K562 (cell line): ENCODE measurements at regions not wholly inside any gene's neighbourhood (a gene's known extent, or its start where the extent isn't known, plus 50 kb on each side); places are given as distances from the start of the nearest gene placed in this dataset.

ENCODE experiments used
- CEBPG ChIP-seq, 3 experiments: fragments of 200-800 bp in 1 of 3; sonication (Bioruptor generic) in 1 of 3; sonication (generic) in 1 of 3; formaldehyde crosslinking in 1 of 3; IDR thresholded peaks in 2 of 3; conservative IDR thresholded peaks in 1 of 3; 2 replicates each; pipeline versions ENCODE4 v1.6.1 to v1.8.0; 2016 to 2022; ENCODE audit warnings: missing compliant biosample characterization in 2 of 3, missing genetic modification characterization in 2 of 3, mild to moderate bottlenecking in 1 of 3, missing genetic modification reagents in 1 of 3
- ELF2 ChIP-seq: fragments of 250-450 bp; sonication (Bioruptor Pico); IDR thresholded peaks from 2 replicates; pipeline ENCODE4 v1.5.0; 2021; ENCODE audit warnings: mild to moderate bottlenecking
- FOXO4 ChIP-seq: fragments of 450-650 bp; formaldehyde crosslinking; IDR thresholded peaks from 2 replicates; pipeline ENCODE4 v1.4.0; 2020; ENCODE audit warnings: mild to moderate bottlenecking, moderate library complexity
- HEY1 ChIP-seq: fragments of 250-450 bp; sonication (Bioruptor Pico); IDR thresholded peaks from 2 replicates; pipeline ENCODE4 v1.5.0; 2020; ENCODE audit warnings: mild to moderate bottlenecking, moderate library complexity, borderline replicate concordance
- ILF3 ChIP-seq: fragments of 450-650 bp; IDR thresholded peaks from 2 replicates; pipeline ENCODE4 v1.6.1; 2018; ENCODE audit warnings: antibody characterized with exemption, mild to moderate bottlenecking, moderate library complexity, borderline replicate concordance
- MGA ChIP-seq: fragments of 450-650 bp; IDR thresholded peaks from 2 replicates; pipeline ENCODE4 v1.6.1; 2016; ENCODE audit warnings: mild to moderate bottlenecking, moderate library complexity
- SMARCB1 ChIP-seq: IDR thresholded peaks from 2 replicates; pipeline ENCODE4 v1.6.1; 2011; ENCODE audit warnings: improper control_type of control experiment, low read depth; ENCODE audit not compliant: insufficient read length
- TEAD2 ChIP-seq: fragments of 450-650 bp; IDR thresholded peaks from 2 replicates; pipeline ENCODE4 v1.6.1; 2016; ENCODE audit warnings: missing genetic modification characterization, control low read depth, missing compliant biosample characterization
- ZBTB49 ChIP-seq: sonication (generic); formaldehyde crosslinking; IDR thresholded peaks from 2 replicates; pipeline ENCODE4 v1.8.0; 2022; ENCODE audit warnings: missing genetic modification reagents, mild to moderate bottlenecking, borderline replicate concordance
- ZBTB7A ChIP-seq: IDR thresholded peaks from 2 replicates; pipeline ENCODE4 v1.6.1; 2011; ENCODE audit warnings: low read depth, mild to moderate bottlenecking, low read length, moderate library complexity, borderline replicate concordance; ENCODE audit not compliant: control insufficient read depth
- ZNF274 ChIP-seq: IDR thresholded peaks from 2 replicates; pipeline ENCODE4 v1.6.1; 2011; ENCODE audit warnings: low read depth, mild to moderate bottlenecking, low read length, moderate library complexity, borderline replicate concordance
- ZNF695 ChIP-seq: fragments of 450-650 bp; formaldehyde crosslinking; IDR thresholded peaks from 2 replicates; pipeline ENCODE4 v1.4.0; 2020; ENCODE audit warnings: mild to moderate bottlenecking, moderate library complexity
- ZNF696 ChIP-seq: fragments of 250-450 bp; sonication (Bioruptor Pico); conservative IDR thresholded peaks from 2 replicates; pipeline ENCODE4 v1.4.0; 2020; ENCODE audit warnings: mild to moderate bottlenecking, moderate library complexity

GRCh38 chr14:105908006-105908405 lies 381.6 kb downstream of the TMEM121 start (continued):
- TF ChIP-seq MGA (no peak), ZNF695 (CRISPR knock-in tag) (no peak), ZNF696 (CRISPR knock-in tag) (no peak), CEBPG (CRISPR knock-in tag; IDR thresholded peaks at IDR 0.05) (no peak), CEBPG (tag; conservative IDR thresholded peaks at IDR 0.05 in 1 of 2, IDR thresholded peaks at IDR 0.05 in 1 of 2) (no peak), ELF2 (no peak), FOXO4 (CRISPR knock-in tag) (no peak), SMARCB1 (no peak), TEAD2 (tag) (no peak), ZBTB49 (CRISPR knock-in tag) (no peak), HEY1 (CRISPR knock-in tag) (no peak), ILF3 (no peak), ZNF274 (no peak), ZBTB7A (no peak)
